Stimulated activated effector memory CD8-positive, alpha-beta T cell treated with anti-CD3 and anti-CD28 coated beads, Interleukin-12 subunit alpha, Interleukin-12 subunit beta, amount 100 ng/mL, for 72 hours (primary cell): ENCODE measurements at regions not wholly inside any gene's neighbourhood (a gene's known extent, or its start where the extent isn't known, plus 50 kb on each side); places are given as distances from the start of the nearest gene placed in this dataset.

Source experiments
- ATAC-seq: fragments of 150-1000 bp; cut with Tn5 transposase; 2 replicates; pipeline ENCODE4 v1.10.0; 2021
- DNase-seq, 2 donors: peaks; one replicate each; pipeline ENCODE4 v3.0.0; 2021 to 2022; ENCODE audit warnings: low spot score in 2 of 2
- H3K27ac Mint-ChIP-seq: one replicate; pipeline ENCODE4 v1.8.0; 2022; ENCODE audit warnings: mild to moderate bottlenecking, mixed read lengths
- H3K36me3 Mint-ChIP-seq: one replicate; pipeline ENCODE4 v1.8.0; 2022; ENCODE audit warnings: mild to moderate bottlenecking, mixed read lengths
- H3K4me1 Mint-ChIP-seq: one replicate; pipeline ENCODE4 v1.8.0; 2022; ENCODE audit warnings: mixed read lengths
- H3K4me3 Mint-ChIP-seq: one replicate; pipeline ENCODE4 v1.8.0; 2022; ENCODE audit warnings: mild to moderate bottlenecking, mixed read lengths
- H3K9me3 Mint-ChIP-seq: one replicate; pipeline ENCODE4 v1.8.0; 2022; ENCODE audit warnings: mixed read lengths

DNA sequence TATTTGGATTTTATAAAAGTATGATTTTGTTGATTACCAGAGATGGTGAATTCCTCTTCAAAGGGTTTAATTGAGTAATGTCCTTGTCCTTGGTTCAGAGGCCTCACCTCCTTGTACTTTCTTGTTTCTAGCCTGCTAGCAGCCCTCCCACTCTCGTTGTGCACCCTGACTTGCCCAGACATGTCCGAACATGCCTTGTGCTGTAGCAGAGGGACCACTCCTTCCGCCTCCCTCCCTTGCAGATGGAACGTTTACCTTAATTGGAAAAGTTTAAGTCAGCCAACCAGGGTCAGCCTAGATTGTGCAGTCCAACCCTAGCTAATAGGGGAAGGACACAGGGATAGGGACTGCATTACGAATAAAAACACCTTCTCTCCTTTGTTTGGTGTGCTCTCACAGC lies 406.9 kb upstream of the NMUR2 start:
- DNase-seq (no peak), ATAC-seq (no peak)
- Mint-ChIP-seq H3K9me3 (peaks cover 4% of the 10 kb centered on the region), H3K4me1 (no peaks in the 10 kb centered on the region), H3K27ac (no peak overlapping the region), H3K4me3 (no peak overlapping the region), H3K36me3 (no peaks in the 10 kb centered on the region)

GRCh38 chr5:152813526-152813925 lies 408.4 kb upstream of the NMUR2 start:
- ATAC-seq = no peak
- Mint-ChIP-seq H3K4me1 (no peaks in the 10 kb centered on the region), H3K4me3 (no peak overlapping the region), H3K9me3 (peaks cover 6% of the 10 kb centered on the region), H3K27ac (no peak overlapping the region), H3K36me3 (no peaks in the 10 kb centered on the region)
- DNase-seq = no peak

- no peak for DNase-seq
- no peak for ATAC-seq
- no peak overlapping the region for H3K27ac Mint-ChIP-seq
- no peaks in the 10 kb centered on the region for H3K36me3 Mint-ChIP-seq
- peaks cover 8% of the 10 kb centered on the region for H3K9me3 Mint-ChIP-seq
- no peak overlapping the region for H3K4me3 Mint-ChIP-seq
- H3K4me1 Mint-ChIP-seq = no peaks in the 10 kb centered on the region
Observed at GRCh38 chr5:152819891-152820290, 414.8 kb upstream of the NMUR2 start.

DNA sequence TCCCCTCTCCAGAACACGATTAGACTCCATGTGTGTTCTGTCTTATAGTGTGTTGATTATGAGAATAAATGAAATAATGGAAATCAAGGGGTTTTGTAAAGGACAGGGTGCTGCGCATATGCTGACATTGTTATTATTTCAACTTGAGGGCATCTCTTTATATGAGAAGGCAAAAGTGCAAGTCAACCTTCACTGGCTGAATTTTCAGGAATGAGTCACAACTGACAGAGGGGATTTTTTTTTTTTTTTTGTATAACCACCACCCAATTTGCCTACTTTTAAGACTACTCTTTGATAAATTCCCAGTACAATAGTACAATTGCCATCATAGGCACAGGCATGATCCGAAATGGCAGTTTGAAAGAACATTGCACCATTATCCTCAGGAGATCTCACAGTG lies 419.2 kb upstream of the NMUR2 start:
- Mint-ChIP-seq H3K36me3 (no peaks in the 10 kb centered on the region), H3K4me3 (no peak overlapping the region), H3K4me1 (no peaks in the 10 kb centered on the region), H3K27ac (no peak overlapping the region), H3K9me3 (peaks cover 18% of the 10 kb centered on the region)
- DNase-seq = no peak
- no peak for ATAC-seq

DNA sequence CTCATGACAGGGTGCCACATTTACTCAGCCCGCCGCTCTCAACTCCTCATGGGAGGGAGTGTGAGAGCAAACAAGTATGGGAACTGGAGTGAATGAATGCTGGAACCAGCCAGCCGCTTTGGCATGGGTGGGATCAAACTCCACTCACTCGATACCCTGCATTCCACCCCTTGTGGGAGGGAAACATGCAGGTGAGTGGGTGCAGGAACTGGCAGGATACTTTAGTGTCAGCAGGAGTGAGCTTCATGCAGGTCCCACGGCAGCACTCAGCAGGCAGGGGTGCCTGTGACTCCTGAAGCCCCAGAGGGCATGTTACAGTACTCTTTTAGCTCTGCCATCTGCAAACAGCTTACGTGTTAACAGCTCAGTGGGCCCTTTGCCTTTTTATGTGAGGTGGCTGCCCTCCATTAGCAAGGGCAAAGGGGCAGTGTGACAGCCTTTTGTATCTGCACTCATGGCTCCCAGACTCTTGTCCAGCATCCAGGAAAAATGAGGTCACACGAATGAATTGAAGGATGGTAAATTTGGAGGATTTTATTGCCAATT lies 433.2 kb upstream of the NMUR2 start:
- no peak for DNase-seq
- Mint-ChIP-seq H3K9me3 (peaks cover 2% of the 10 kb centered on the region), H3K4me1 (no peaks in the 10 kb centered on the region), H3K36me3 (no peaks in the 10 kb centered on the region), H3K27ac (no peak overlapping the region), H3K4me3 (no peak overlapping the region)
- no peak for ATAC-seq

DNA sequence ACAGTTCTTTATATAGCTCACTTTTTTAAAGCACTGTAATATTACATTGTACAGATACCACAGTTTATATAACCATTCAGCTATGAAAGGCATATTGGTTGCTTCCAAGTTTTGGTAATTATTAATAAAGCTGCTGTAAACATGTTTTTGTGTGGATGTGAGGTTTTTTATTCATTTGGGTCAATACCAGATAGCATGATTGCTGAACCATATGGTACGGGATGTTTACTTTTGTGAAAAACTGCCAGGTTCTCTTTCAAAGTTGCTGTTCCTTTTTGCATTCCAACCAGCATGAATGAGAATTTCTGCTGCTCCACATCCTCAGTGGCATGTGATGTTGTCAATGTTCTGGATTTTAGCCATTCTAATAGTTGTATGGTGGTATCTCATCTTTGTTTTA lies 439.6 kb upstream of the NMUR2 start:
- DNase-seq = no peak
- no peak for ATAC-seq
- Mint-ChIP-seq H3K9me3 (peaks cover 5% of the 10 kb centered on the region), H3K4me3 (no peak overlapping the region), H3K27ac (no peak overlapping the region), H3K36me3 (no peaks in the 10 kb centered on the region), H3K4me1 (no peaks in the 10 kb centered on the region)

DNA sequence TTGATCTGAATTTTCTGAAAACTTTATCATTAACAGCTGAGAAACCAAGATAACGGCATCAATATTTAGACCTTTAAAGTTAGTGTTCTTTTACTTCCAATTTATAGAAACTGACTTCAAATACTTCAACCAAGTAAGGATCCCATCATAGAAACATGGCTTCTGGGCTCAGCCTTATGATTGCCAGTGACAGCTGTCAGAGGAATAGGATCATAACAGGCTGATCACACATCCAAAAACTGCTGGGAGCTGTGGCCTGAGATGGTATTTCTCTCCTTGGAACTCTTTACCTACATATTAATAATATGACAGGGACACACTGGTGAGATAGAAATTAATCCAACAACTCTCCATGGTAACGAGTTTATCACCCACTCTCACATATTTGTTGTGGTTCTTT lies 448.3 kb upstream of the NMUR2 start:
- no peak overlapping the region for H3K4me3 Mint-ChIP-seq
- peaks cover 7% of the 10 kb centered on the region for H3K9me3 Mint-ChIP-seq
- DNase-seq (no peak), ATAC-seq (no peak)
- no peak overlapping the region for H3K27ac Mint-ChIP-seq
- H3K36me3 Mint-ChIP-seq = no peaks in the 10 kb centered on the region
- no peaks in the 10 kb centered on the region for H3K4me1 Mint-ChIP-seq

DNA sequence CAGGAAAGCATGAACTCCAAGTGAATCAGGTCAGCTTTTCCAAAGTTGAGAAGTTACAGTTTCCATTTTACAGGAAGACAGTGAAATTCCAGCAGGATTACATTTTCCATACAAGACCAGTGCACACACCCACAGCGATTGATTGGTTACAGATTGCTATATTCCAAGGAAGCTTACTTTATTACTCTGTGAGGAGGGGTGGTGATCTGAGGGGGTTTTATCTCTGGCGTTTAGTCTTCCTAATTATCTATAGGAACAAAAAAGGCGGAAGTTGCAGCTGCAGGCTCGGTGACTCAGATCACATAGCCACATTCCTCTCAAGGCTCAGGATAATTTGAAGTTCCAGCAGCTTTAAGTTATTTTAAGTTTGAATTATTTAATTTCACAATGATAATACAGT lies 450.4 kb upstream of the NMUR2 start:
- H3K4me1 Mint-ChIP-seq = no peaks in the 10 kb centered on the region
- no peak overlapping the region for H3K4me3 Mint-ChIP-seq
- ATAC-seq (no peak), DNase-seq (no peak)
- no peaks in the 10 kb centered on the region for H3K36me3 Mint-ChIP-seq
- no peak overlapping the region for H3K27ac Mint-ChIP-seq
- peaks cover 2% of the 10 kb centered on the region for H3K9me3 Mint-ChIP-seq

DNA sequence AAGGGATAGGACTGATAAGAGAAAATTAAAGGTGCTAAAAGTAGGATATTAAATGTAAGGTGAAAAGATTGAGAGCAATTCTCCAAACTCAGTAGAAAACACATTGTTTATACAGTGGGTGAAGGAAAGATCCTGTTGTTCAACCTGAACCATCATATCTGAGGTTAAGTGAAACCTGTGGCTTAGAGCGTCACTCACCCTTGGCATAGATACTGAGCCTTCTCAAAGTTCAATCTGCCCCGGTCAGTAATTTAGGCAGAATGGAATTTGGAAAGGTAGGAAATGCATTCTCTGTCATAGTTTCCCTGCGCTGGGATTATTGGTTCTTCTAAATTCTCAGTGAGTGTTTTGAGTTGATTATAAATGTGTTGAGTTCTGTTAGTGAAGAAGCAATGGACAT lies 456.2 kb upstream of the NMUR2 start:
- no peaks in the 10 kb centered on the region for H3K4me1 Mint-ChIP-seq
- H3K9me3 Mint-ChIP-seq = peaks cover 10% of the 10 kb centered on the region
- H3K4me3 Mint-ChIP-seq = no peak overlapping the region
- no peaks in the 10 kb centered on the region for H3K36me3 Mint-ChIP-seq
- no peak overlapping the region for H3K27ac Mint-ChIP-seq
- DNase-seq = no peak
- ATAC-seq = no peak

DNA sequence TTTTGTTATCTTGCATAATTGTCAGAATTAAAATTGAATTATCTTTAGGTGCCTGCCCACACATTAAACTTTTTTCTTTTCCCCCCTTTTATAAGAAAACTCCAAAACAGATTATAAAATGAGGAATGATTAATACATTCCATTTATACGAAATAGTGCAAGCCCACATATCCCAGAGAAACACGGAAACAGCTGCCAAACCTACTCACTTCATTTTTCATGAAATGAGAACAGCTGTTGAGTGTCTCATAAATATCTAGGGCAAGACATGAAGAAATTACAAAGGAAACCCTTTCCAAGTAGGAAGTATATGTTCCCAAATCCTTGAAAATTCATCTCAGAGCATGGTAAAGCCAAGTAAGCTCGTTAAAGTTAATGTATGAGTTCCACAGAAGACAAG lies 459.4 kb upstream of the NMUR2 start:
- Mint-ChIP-seq H3K4me1 (no peaks in the 10 kb centered on the region), H3K4me3 (no peak overlapping the region), H3K36me3 (no peaks in the 10 kb centered on the region), H3K9me3 (peaks cover 8% of the 10 kb centered on the region), H3K27ac (no peak overlapping the region)
- ATAC-seq (no peak), DNase-seq (no peak)

DNA sequence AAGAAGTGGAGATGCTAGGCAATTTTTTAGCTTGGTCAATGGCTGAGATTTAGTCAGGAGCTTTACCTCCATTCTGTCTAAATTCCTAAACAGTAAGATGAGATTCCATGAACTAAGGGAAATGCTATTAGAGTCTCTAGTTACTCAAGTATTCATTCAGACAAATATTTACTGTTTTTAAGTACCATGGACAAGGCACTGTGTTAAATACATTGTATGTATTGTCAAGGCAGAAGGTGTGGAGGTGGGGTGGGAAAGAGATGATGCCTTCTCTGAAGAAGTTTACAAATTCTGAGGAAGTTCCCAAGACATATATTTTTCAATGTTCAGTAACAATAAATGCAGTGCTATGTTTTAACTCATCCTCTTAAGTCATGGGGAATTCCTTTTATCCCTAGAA lies 459.9 kb upstream of the NMUR2 start:
- DNase-seq (no peak), ATAC-seq (no peak)
- H3K36me3 Mint-ChIP-seq = no peaks in the 10 kb centered on the region
- no peak overlapping the region for H3K27ac Mint-ChIP-seq
- no peaks in the 10 kb centered on the region for H3K4me1 Mint-ChIP-seq
- H3K9me3 Mint-ChIP-seq = peaks cover 8% of the 10 kb centered on the region
- no peak overlapping the region for H3K4me3 Mint-ChIP-seq

- ATAC-seq = no peak
- no peaks in the 10 kb centered on the region for H3K4me1 Mint-ChIP-seq
- no peak for DNase-seq
- H3K27ac Mint-ChIP-seq = no peak overlapping the region
- H3K9me3 Mint-ChIP-seq = peaks cover 4% of the 10 kb centered on the region
- no peak overlapping the region for H3K4me3 Mint-ChIP-seq
- H3K36me3 Mint-ChIP-seq = no peaks in the 10 kb centered on the region
Observed at GRCh38 chr5:152869971-152870370, 464.9 kb upstream of the NMUR2 start.

DNA sequence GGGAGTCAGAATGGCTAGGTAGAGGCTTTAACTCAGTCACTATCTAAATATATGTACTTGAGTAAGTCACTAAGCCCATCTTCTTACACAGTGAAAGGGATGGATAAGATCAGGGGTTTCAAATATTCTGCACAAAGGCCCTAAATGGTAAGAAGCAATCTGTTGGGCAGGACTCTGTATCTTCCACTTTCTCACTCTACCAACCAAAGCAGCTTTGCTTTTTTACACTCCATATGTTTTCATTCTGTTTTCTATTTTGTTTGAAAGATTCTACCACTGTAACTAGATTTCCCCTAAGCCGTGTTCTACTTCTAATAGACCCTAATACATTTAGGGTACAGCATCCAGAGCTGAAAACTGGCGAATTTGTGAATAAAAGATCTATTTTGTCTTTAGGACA lies 477.5 kb upstream of the NMUR2 start:
- no peak overlapping the region for H3K27ac Mint-ChIP-seq
- no peaks in the 10 kb centered on the region for H3K4me1 Mint-ChIP-seq
- DNase-seq = no peak
- ATAC-seq = no peak
- no peak overlapping the region for H3K4me3 Mint-ChIP-seq
- no peaks in the 10 kb centered on the region for H3K36me3 Mint-ChIP-seq
- H3K9me3 Mint-ChIP-seq = peaks cover 3% of the 10 kb centered on the region

DNA sequence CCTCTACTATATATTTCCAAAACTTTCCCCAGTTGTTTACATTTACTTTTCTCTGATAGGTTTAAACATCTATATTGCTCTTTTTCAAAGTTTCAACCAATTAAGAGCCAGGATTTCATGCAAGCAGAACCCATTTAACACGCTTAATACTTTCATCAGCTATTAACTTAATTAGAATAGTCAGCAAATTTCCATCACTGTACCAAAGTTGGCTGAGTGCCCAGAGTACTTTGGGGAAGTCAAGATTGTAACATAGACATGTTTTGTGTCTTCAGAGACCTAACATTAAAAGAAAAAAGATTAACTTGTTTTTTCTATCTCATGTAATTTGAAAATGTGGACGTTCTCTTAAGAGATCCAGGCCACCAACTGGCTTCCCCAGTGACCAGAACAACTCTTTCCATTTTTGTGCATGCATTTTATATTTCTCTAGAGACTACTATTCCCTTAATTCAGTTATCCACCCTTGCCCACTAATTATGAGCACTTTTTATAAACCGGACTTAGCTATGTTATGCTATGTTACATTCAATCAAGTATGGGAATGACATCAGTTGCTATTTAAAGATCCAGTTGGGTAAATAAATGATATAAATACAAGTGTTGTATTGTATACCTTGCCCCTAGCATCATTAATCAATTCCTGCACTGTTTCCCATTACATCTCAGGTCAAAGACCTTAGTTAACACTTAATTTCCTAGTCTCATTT lies 478.1 kb upstream of the NMUR2 start:
- Mint-ChIP-seq H3K27ac (no peak overlapping the region), H3K4me1 (no peaks in the 10 kb centered on the region), H3K4me3 (no peak overlapping the region), H3K9me3 (peaks cover 3% of the 10 kb centered on the region), H3K36me3 (no peaks in the 10 kb centered on the region)
- DNase-seq (no peak), ATAC-seq (no peak)

GRCh38 chr5:152884006-152884405 lies 478.9 kb upstream of the NMUR2 start:
- no peak for ATAC-seq
- H3K4me3 Mint-ChIP-seq = no peak overlapping the region
- H3K27ac Mint-ChIP-seq = no peak overlapping the region

GRCh38 chr5:152900332-152900731 lies 495.3 kb upstream of the NMUR2 start:
- H3K36me3 Mint-ChIP-seq = no peaks in the 10 kb centered on the region
- no peak overlapping the region for H3K27ac Mint-ChIP-seq
- no peak for ATAC-seq

More at GRCh38 chr5:152884006-152884405, 478.9 kb upstream of the NMUR2 start:
- Mint-ChIP-seq H3K9me3 (peaks cover 3% of the 10 kb centered on the region), H3K4me1 (no peaks in the 10 kb centered on the region), H3K36me3 (no peaks in the 10 kb centered on the region)
- DNase-seq = no peak

More at GRCh38 chr5:152900332-152900731, 495.3 kb upstream of the NMUR2 start:
- no peaks in the 10 kb centered on the region for H3K4me1 Mint-ChIP-seq
- no peak overlapping the region for H3K4me3 Mint-ChIP-seq
- H3K9me3 Mint-ChIP-seq = peaks cover 2% of the 10 kb centered on the region
- DNase-seq = no peak
